Ovary (tissue), 3 donors: ENCODE measurements at regions not wholly inside any gene's neighbourhood (a gene's known extent, or its start where the extent isn't known, plus 50 kb on each side); places are given as distances from the start of the nearest gene placed in this dataset.
"Not testable (repeated sequence)": the region's sequence is repeated elsewhere in the genome, so short reads cannot be mapped to it uniquely, and the experiment has no call there.

Experiments
- CTCF ChIP-seq, 3 donors: fragments of 450-650 bp in 2 of 3; fragments of 200-600 bp in 1 of 3; IDR thresholded peaks; one replicate each; pipeline versions ENCODE4 v1.5.1 to v1.8.0; 2016 to 2022; ENCODE audit warnings: antibody characterized with exemption in 3 of 3, mild to moderate bottlenecking in 1 of 3
- EP300 ChIP-seq: sonication (generic); formaldehyde crosslinking; IDR thresholded peaks from one replicate; pipeline ENCODE4 v1.6.1; 2017; ENCODE audit warnings: antibody characterized with exemption
- POLR2A ChIP-seq: fragments of 450-650 bp; IDR thresholded peaks from one replicate; pipeline ENCODE4 v1.6.1; 2017; ENCODE audit warnings: antibody characterized with exemption, mild to moderate bottlenecking, moderate library complexity
- donor health status: DM: no; HTN: no; CAD: no.

DNA sequence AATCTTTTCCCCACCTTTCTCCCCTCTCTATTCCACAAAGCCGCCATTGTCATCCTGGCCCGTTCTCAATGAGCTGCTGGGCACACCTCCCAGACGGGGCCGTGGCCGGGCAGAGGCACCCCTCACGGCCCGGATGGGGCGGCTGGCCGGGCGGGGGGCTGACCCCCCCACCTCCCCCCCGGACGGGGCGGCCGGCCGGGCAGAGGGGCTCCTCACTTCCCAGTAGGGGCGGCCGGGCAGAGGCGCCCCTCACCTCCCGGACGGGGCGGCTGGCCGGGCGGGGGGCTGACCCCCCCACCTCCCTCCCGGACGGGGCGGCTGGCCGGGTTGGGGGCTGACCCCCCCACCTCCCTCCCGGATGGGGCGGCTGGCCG lies 85.6 kb downstream of the OR2B2 start:
- not testable (repeated sequence) for TF ChIP-seq CTCF (IDR thresholded peaks at IDR 0.05); EP300; POLR2A
